ENCODE measurements at regions not wholly inside any gene's neighbourhood (a gene's known extent, or its start where the extent isn't known, plus 50 kb on each side); places are given as distances from the start of the nearest gene placed in this dataset.
"Not testable (repeated sequence)": the region's sequence is repeated elsewhere in the genome, so short reads cannot be mapped to it uniquely, and the experiment has no call there.

DNA sequence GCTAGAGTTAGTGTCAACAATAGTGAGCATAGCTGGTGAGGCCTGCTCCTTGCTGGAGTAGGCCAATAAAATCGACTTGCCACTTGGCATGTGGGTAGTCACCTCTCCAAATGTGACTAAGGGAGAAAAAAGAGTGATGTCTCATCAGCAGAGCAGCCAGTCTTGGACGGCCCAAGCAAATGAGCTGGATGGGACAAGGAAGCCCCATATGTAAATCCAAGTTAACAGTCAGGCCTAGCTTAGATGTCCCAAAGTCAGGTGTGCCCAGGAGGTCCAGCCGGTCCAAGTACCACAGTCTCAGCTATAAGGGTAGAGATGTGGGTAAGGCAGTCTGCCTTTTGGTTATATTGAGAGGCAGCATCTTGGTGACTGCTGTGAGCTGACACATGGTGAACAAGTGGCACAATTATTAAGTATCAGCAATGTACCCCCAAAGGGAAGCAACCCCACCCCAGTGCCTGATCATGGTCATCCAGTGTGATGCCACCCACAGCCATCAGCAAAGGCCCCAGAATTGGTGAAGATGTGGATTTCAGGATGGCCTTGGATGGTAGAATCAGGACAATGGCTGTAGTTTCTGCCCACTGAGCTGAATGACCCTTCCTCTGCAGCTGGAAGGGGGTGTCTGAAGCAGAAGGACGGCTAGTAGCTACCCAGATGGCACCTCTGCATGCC is 83.4 kb downstream of the TNFRSF13B start:
- no peak for DNase-seq (ENCODE audit: low read depth)
- in situ Hi-C loops (cut with HindIII; ENCODE audit: low pct_unique_long_range_greater_than_20kb, low sequenced_read_pairs): no loop called here

DNA sequence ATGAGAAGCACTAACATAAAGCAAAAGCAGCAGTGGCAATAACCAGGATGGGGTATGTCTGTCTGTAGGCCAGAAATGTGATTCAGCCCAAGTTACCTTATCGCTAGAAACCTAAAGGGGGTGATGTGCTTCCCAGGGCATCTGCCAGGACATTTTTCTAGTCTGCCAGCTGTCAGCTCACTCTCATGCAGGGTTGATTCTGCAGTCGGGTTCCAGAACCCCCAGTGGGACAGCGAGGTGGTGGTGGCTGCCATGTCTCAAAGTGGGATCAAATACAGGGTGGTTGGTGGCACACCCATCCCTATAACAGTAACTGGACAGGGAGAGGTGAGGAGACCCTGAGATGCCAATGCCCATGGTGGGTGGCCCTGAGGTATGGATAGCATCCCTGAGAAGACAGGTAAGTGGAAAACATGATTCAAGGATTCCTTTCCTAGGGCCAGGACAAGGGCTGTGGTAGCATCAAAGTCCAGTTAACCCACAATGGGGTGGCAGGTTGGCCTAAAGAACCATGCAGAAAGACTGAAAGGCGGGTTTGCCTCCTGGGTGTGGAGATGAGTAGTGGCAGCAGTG is 84.3 kb downstream of the TNFRSF13B start:
- in situ Hi-C loops (cut with HindIII; ENCODE audit: low pct_unique_long_range_greater_than_20kb, low sequenced_read_pairs): no loop called here
- no peak for DNase-seq (ENCODE audit: low read depth)

DNA sequence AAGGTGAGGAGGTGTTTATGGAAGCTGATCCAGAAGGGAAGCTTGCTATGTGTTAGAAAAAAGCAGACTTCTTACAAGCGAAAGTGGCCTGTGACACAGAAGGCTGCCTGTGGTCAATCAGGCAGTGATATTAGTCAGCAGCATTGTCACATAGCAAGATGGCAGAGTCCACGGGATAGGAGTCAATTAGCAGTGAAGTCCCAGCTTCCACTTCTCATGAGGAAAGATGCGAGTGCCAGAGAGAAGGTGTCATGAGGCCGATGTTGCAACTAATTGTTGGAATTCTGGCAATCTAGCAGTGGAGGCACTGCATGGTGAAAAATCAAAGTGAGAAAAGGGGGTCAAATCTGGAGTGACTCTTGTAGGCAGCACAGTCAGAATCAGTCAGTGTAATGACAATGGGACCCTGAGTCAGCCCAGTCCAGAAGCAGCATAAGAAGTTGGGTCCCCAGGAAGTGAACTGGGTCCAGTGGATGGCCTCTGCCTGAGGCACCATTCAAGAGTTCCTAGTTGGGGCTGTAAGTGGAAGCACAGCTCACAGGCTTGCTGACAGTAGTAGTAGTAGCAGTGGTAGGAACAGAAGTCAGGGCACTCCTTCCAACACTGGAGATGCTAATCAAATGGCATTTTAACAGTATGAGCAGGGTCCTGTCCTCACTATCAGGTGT is 85.1 kb downstream of the TNFRSF13B start:
- no peak for DNase-seq (ENCODE audit: low read depth)
- in situ Hi-C loops (cut with HindIII; ENCODE audit: low pct_unique_long_range_greater_than_20kb, low sequenced_read_pairs): no loop called here

DNA sequence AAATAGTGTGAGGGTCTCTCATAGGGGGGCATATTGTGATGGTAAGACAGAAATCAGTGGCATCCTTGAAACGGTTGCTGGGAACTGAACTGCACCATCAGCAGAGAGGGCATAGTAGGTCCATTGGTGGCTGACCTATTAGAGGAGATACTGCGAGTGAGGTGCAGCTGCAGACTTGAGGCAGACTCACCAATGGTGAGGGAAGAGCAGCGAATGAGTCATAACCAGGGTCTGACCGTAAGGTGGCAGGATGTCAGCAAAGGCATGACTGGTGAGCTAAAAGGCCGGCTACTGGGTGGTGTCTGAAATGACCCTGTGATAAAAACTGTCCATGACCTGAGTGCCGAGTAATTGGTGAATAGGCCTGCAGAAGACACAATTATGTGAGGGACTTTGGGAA is 86.7 kb downstream of the TNFRSF13B start:
- not testable (repeated sequence) for DNase-seq (ENCODE audit: low read depth)

DNA sequence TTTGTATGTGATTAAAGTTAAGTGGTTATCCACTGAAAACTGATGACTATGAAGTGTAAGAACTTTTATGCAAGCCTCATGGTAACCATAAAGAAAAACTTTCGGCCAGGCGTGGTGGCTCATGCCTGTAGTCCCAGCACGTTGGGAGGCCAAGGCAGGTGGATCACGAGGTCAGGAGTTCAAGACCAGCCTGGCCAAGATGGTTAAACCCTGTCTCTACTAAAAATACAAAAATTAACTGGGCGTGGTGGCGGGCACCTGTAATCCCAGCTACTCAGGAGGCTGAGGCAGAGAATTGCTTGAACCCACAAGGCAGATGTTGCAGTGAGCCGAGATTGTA is 89.0 kb downstream of the TNFRSF13B start:
- DNase-seq (ENCODE audit: low read depth); in situ Hi-C loops (cut with HindIII; ENCODE audit: low pct_unique_long_range_greater_than_20kb, low sequenced_read_pairs): not testable (repeated sequence)

More for the DNA sequence above, 86.7 kb downstream of the TNFRSF13B start:
- in situ Hi-C loops (cut with HindIII; ENCODE audit: low pct_unique_long_range_greater_than_20kb, low sequenced_read_pairs): not testable (repeated sequence)

DNA sequence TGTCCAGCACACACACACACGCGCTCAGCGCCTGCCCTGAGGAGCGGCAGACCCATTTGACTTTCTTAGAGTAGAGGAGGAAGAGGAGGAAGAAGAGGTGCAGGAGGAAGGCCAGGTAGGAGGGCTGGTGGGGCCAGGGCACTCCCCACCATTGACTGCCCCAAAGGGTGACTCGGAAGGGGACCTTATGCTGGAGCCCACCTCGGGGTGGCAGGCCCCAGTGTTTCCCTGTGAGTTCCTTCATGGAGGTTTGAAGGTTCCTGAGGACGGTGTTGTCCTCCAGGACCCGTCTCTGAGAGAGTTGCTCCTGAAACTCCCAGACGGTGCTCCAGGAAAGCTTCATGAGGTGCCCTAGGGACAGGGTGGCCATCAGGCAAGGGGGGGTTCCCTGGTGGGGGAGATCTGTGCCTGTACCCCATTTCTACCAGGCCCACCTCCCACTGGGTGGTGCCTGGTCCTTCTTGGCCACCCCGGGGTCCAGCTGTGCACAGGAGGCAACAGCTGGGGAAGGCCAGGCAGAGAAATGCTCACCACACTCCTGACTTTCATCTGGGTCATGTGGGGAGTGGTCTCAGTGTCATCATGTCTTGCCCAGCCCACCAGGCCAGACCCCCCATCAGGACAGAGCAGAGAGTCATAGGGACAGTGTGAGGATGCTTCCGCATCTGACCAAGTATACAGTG is 89.5 kb downstream of the TNFRSF13B start:
- no peak for DNase-seq (ENCODE audit: low read depth)
- in situ Hi-C loops (cut with HindIII; ENCODE audit: low pct_unique_long_range_greater_than_20kb, low sequenced_read_pairs): no loop called here

DNA sequence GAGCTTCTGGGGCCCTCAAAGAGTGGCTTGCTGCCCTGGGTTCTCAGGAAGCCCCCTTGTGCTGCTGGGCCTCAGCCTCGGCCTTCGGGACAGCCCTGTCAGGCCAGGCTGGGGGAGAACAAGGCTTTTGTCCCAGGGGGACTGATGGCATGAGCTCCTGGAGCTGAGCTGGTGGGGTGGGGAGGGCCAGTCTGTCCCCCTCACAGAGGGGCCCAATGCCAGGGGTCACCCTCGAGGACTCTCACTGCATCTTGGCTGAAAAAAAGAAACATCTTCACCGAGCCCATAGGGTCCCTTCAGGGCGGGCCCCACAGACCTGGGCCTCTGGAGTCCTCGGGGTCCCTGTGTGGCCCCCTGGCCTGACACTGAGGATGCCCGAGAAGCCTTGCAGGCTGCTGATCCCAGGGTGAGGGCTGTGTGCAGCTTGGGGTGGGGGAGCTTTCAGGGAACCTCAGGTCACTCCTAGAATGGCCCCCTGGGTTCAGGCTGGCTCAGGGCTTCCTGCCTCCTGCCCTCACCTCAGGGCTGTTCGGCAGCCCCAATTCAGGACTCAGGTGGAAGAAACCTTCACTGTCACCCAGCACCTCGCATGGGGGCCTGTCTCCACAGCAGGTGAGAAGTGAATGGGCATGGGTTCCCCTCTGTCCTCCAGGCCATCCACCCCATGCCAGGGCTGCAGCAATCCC is 90.5 kb downstream of the TNFRSF13B start:
- in situ Hi-C loops (cut with HindIII; ENCODE audit: low pct_unique_long_range_greater_than_20kb, low sequenced_read_pairs): no loop called here
- DNase-seq (ENCODE audit: low read depth): no peak

DNA sequence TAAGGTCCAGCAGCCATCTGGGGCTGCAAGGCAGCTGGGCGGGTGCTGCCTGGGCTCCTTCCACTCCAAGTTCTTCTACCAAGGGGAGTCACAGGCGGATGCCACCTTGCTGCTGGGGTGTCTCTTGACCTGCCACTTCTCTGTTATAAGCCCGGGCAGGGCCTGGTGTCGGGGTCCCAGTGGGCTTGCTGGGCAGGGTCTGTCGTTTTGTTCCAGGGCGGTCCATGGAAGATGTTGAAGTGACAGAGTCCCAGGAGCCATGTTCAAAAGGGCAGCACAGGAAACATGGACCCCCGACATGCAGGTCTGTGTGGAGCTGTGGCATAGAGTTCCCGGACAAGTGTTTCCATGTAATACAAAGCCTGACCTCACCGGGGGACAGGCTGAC is 91.1 kb downstream of the TNFRSF13B start:
- in situ Hi-C loops (cut with HindIII; ENCODE audit: low pct_unique_long_range_greater_than_20kb, low sequenced_read_pairs): no loop called here
- no peak for DNase-seq (ENCODE audit: low read depth)

DNA sequence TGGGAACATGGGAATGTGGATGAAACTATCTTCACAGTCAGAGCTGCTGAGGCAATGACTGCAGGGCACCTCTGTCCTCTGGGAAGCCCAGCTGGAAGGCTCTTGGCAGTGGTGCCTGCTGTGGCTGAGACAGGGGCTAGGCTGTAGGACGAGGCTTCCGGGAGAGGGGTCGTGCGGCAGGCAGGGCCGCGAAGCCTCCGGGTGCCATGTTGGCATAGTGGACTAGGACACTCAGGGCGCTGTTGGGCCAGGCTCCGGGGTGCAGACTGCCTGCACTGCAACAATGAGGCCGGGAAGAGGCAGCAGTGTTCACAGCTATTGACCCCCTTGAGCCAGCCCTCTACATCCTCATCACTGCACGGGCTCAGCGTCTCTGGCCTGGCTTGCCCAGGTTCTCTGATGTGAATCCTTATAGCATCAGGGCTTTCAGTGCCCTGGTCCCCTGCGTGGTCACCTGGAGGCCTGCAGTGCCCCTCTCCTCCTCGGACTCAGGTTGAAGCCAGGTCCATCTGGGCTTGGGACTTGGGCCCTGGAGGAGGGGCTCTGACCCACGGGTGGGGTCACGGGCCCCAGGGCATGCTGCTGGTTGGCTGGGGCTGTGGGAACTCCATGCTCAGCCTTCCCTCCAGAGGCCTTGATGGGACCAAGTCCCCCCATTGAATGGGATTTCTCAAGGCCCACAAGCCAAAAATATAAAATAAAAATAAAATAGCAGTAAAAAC is 91.6 kb downstream of the TNFRSF13B start:
- DNase-seq (ENCODE audit: low read depth): no peak
- in situ Hi-C loops (cut with HindIII; ENCODE audit: low pct_unique_long_range_greater_than_20kb, low sequenced_read_pairs): no loop called here

DNA sequence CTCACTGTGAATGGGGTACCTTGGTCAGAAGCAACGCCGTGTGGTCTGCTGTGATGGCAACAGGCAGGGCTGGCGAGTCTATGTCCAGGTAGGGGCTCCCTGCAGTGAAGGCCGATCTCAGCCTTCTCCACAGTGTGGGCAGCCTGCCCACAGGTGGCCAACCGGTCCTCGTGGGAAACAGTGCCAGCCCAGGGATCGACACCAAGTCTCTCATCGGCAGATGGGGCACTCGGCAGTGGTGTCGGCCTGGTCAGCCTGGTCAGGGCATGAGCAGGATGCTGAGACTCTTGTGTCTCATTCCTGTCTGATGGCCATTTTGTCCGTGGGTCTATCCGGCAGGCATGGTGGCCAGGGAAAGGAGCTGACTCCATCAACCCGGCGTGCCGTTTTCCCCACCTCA is 92.2 kb downstream of the TNFRSF13B start:
- no peak for DNase-seq (ENCODE audit: low read depth)
- in situ Hi-C loops (cut with HindIII; ENCODE audit: low pct_unique_long_range_greater_than_20kb, low sequenced_read_pairs): no loop called here

DNA sequence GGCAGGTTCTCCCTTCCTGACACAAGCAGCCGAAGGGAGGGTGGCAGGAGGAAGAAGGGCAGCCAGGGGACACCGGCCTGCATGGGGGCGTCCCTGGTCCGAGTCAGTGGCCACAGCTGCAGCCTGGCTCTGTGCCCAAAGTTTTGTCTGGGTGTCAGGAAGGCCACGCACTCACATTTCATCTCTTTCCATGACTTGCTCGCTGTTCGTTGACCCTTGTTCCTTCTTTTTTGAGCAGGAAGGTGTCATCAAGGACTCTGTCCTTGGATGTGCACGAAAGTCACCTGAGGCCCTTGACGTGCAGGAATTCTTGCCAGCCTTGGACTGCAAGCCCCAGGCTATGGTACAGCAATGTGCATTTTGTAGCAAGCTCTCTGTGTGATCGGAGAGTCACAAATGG is 93.3 kb downstream of the TNFRSF13B start:
- in situ Hi-C loops (cut with HindIII; ENCODE audit: low pct_unique_long_range_greater_than_20kb, low sequenced_read_pairs): no loop called here
- DNase-seq (ENCODE audit: low read depth): no peak

DNA sequence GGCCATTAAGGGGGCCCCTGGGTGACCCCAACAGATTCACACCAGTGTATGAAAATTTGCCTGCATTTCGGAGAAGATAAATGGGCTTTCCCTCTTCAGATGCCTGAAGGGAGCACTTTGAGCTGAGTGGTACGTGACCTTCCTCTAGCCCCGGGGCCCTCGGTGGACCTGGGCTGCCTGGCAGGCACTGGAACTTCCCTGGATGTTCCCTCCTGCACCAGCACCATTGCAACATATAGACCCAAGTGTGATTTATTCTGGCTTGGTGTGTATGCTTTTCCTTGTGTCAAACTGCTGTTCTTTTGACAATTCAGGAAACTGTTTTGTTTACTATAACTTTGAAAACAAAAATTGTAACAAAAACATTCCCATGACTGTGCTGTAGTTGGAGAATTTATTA is 93.8 kb downstream of the TNFRSF13B start:
- no peak for DNase-seq (ENCODE audit: low read depth)
- in situ Hi-C loops (cut with HindIII; ENCODE audit: low pct_unique_long_range_greater_than_20kb, low sequenced_read_pairs): no loop called here

DNA sequence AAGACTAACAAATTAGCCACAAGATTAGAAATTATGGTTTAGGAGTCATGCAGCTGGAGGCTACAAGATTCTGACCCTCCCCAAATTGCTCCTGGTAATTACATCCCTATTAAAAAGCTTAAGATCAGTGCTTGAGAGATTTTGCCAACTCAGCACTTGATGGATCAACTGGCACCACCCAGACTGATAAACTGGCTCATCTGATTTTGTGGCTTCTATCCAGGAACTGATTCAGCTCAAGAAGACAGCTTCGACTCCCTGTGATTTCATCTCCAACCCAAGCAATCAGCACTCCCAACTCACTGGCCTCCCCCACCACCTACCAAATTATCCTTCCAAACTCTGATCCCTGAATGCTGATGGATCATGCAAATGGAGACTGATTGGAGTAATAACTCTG is 94.8 kb downstream of the TNFRSF13B start:
- no peak for DNase-seq (ENCODE audit: low read depth)
- in situ Hi-C loops (cut with HindIII; ENCODE audit: low pct_unique_long_range_greater_than_20kb, low sequenced_read_pairs): no loop called here

DNA sequence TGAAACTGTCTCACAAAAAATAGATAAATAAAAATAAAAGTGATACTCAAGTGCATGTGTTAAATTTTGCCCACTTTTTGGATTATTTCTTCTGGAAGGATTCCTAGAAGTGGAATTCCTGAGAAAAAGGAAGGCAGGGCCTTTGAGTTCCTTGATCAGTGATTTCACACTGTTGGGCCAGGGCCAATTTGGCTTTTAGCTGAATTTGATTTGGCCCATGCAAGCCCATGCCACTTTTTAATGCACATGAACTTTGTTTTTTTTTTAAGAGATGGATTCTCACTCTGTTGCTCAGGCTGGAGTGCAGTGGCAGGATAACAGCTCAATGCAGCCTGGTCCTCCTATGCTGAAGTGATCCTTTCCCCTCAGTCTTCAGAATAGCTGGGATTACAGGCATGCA is 96.3 kb downstream of the TNFRSF13B start:
- DNase-seq (ENCODE audit: low read depth): no peak
- in situ Hi-C loops (cut with HindIII; ENCODE audit: low pct_unique_long_range_greater_than_20kb, low sequenced_read_pairs): no loop called here

DNA sequence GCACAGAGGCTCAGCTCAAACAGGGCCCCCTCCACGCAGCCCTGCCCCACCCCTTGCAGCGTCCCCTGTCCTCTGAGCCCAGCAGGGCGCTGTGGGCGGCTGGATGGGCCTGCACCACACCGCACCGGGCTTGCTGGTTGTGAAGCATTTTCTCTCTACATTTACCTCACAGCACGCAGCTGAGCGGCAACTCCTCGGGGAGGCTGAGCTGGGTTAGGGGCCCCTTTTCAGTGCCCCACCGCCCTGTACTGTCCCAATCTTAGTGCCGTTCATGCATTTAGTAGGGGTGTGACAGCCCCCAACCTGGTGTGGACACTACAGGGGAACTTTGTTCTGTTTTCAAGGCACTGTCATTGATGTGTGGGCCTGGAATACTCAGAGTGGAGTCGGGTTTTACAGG is 97.7 kb downstream of the TNFRSF13B start:
- in situ Hi-C loops (cut with HindIII; ENCODE audit: low pct_unique_long_range_greater_than_20kb, low sequenced_read_pairs); DNase-seq (ENCODE audit: low read depth): not testable (repeated sequence)

DNA sequence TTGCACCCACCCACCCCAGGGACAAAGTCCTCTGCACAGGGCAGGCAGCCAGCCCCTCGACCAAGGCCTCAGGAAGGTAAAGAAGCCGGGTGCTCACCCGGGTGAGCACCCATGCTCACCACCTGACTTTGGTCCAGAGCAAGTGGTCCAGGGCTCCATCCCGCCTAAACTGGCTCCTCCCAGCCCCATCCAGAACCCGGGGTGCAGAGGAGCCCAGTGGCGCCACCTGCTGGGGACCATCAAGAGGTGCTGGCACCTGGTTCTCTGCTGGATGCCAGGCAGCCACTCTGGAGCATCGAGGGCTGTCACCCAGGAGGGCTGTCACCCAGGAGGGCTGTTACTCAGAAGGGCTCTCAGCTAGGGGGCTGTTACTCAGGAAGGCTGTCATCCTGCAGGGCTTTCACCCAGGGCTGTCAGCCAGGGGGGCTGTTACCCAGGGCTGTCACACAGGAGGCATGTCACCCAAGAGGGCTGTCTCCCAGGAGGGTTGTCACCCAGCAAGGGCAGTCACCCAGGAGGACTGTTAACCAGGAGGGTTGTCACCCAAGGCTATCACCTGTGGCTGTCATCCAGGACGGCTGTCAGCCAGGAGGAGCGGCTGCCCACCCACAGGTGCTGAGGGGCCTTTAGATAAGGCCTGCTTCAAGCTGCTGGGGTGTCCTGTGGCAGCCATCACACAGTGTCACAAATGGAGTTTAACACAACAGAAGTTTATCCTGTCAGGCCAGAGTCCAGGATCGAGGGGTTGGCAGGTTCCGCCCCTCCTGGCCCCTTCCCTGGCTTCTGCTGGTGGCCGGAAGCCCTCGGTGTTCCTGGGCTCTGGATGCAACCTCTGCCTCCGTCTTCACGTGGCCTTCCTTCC is 98.5 kb downstream of the TNFRSF13B start:
- in situ Hi-C loops (cut with HindIII; ENCODE audit: low pct_unique_long_range_greater_than_20kb, low sequenced_read_pairs): no loop called here
- no peak for DNase-seq (ENCODE audit: low read depth)

DNA sequence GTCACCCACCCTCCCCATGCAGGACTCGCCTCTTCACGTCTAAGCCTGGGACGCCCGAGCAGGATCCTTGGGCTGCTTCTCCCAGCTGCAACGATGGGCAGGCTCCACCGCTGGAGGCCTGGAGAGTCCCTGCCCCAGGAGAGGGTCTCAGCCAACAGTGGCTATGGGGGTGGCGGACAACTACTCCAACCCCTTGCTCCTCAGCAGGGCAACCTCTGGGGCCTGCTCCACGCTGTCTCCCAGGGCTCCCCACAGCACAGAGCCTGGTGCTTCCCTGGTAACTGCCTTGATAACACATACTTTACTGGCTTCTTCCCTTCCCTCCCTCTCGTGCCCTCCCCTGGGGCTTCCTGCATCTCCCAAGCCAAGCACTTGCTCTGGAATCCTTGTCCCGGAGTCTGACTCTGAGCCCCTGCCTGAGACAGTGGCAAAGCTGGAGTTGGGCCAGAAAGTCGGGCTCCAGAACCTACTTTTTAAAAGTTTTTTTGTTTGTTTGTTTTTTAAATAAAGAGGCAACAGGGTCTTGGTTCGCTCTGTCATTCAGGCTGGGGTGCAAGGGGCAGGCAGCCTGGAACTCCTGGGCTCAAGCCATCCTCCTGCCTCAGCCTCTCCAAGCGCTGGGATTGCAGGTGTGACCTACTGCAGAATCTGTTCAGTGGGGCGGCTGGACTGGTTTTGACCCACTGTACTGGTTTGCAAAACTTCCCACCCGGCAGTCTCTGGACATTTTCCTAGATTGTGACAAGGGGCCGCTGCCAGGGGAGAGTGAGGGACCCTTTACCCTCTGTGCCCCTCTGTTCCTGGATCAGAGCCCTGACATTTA is 99.4 kb downstream of the TNFRSF13B start:
- DNase-seq (ENCODE audit: low read depth): no peak
- in situ Hi-C loops (cut with HindIII; ENCODE audit: low pct_unique_long_range_greater_than_20kb, low sequenced_read_pairs): no loop called here
